Endodermal cell (in vitro differentiated cells): ENCODE measurements at regions not wholly inside any gene's neighbourhood (a gene's known extent, or its start where the extent isn't known, plus 50 kb on each side); places are given as distances from the start of the nearest gene placed in this dataset.

Experiments
- DNase-seq: peaks from one replicate; pipeline ENCODE4 v3.0.0-alpha.2; 2017
- H3K27ac ChIP-seq: 2 replicates; pipeline ENCODE4 v1.5.1; 2013; ENCODE audit warnings: mild to moderate bottlenecking, low read depth, low read length, moderate library complexity
- H3K27me3 ChIP-seq: 2 replicates; pipeline ENCODE4 v1.6.1; 2013; ENCODE audit warnings: mild to moderate bottlenecking, low read length, moderate library complexity; ENCODE audit not compliant: insufficient read depth, control insufficient read depth, poor library complexity, severe bottlenecking
- H3K36me3 ChIP-seq: 2 replicates; pipeline ENCODE4 v1.7.0; 2013; ENCODE audit warnings: mild to moderate bottlenecking, low read length, moderate library complexity; ENCODE audit not compliant: control insufficient read depth, insufficient read depth
- H3K4me1 ChIP-seq: one replicate; pipeline ENCODE4 v1.7.0; 2013; ENCODE audit warnings: low read length; ENCODE audit not compliant: control insufficient read depth, insufficient read depth
- H3K4me3 ChIP-seq: 2 replicates; pipeline ENCODE4 v1.5.1; 2013; ENCODE audit warnings: mild to moderate bottlenecking, low read length, moderate library complexity
- H3K9ac ChIP-seq: 2 replicates; pipeline ENCODE4 v1.6.1; 2013; ENCODE audit warnings: mild to moderate bottlenecking, low read length, moderate library complexity; ENCODE audit not compliant: poor library complexity, severe bottlenecking; ENCODE audit errors: extremely low read depth
- H3K9me3 ChIP-seq: 2 replicates; pipeline ENCODE4 v1.6.1; 2013; ENCODE audit warnings: mild to moderate bottlenecking, low read length, moderate library complexity; ENCODE audit not compliant: control insufficient read depth
- H3K27ac Mint-ChIP-seq: 2 replicates; pipeline ENCODE4 v1.8.0; 2020; ENCODE audit warnings: mixed read lengths
- H3K27me3 Mint-ChIP-seq: 2 replicates; pipeline ENCODE4 v1.8.0; 2021; ENCODE audit warnings: mild to moderate bottlenecking, mixed read lengths; ENCODE audit not compliant: insufficient read depth
- H3K36me3 Mint-ChIP-seq: 2 replicates; pipeline ENCODE4 v1.8.0; 2020; ENCODE audit warnings: low read depth, mixed read lengths
- H3K4me1 Mint-ChIP-seq: 2 replicates; pipeline ENCODE4 v1.8.0; 2020; ENCODE audit warnings: mixed read lengths
- H3K4me3 Mint-ChIP-seq: 2 replicates; pipeline ENCODE4 v1.8.0; 2020; ENCODE audit warnings: mild to moderate bottlenecking, moderate library complexity, mixed read lengths
- H3K9me3 Mint-ChIP-seq: 2 replicates; pipeline ENCODE4 v1.8.0; 2020; ENCODE audit warnings: mild to moderate bottlenecking, mixed read lengths
- WGBS, 2 experiments: methylation state at CpG; one replicate each; pipeline versions ENCODE4 v1.1.5 to v1.1.7; 2013; ENCODE audit warnings: missing lambda C conversion rate in 2 of 2, mixed read lengths in 1 of 2; ENCODE audit not compliant: insufficient coverage in 1 of 2, insufficient read length in 1 of 2; 5-methylcytosine and 5-hydroxymethylcytosine counted together
- TF ChIP-seq, protein P1 (sequence below): fragments of 200-600 bp; sonication (generic); conservative IDR thresholded peaks from 2 replicates; pipeline ENCODE4 v1.5.0; 2021; ENCODE audit warnings: antibody characterized with exemption, mild to moderate bottlenecking

DNA sequence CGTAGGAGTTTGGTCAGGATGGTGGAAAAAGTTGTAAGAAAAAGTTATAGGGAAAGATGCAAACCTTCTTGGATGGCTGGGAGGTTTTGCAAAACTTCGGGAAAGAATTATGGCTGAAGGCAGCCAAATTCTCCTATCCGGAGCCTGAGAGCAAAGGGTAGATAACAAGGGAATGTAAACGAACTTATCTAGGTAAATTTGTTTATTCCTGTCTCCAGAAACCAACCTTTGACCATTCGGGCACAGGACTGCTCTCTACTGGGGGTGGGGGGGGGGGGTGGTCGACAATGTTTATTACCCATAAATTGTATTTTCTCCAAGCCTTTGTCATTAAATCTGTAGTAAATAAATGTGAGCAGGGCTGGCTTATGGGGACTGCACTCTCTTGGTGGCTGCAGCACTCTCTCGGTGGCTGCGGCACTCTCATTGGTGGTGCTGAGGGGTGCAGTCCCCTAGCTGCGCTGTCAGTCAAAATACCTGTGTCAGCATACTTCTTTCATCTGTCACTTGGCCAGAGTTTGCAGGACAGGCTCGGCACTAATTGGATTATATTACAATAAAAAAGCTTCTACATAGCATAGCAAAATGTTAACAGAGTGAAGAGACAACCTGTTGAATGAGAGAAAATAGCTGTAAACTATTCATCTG, 827.8 kb downstream of the SH3BGRL start:
- Histone ChIP-seq H3K9me3 (peaks cover 18% of the 10 kb centered on the region), H3K4me1 (no peaks in the 10 kb centered on the region), H3K27me3 (no peaks in the 10 kb centered on the region), H3K27ac (no peak overlapping the region), H3K36me3 (no peaks in the 10 kb centered on the region), H3K9ac (no peak overlapping the region), H3K4me3 (no peak overlapping the region)
- no peak overlapping the region for H3K4me3 Mint-ChIP-seq
- DNase-seq, result no peak
- WGBS, 2 experiments, result 80 to 94% methylated on average over 3 to 7 of the region's 10 CpGs
- H3K4me1 Mint-ChIP-seq, result no peaks in the 10 kb centered on the region
- H3K27me3 Mint-ChIP-seq, result no peaks in the 10 kb centered on the region
- no peak overlapping the region for H3K27ac Mint-ChIP-seq
- peaks cover 2% of the 10 kb centered on the region for H3K36me3 Mint-ChIP-seq
- TF ChIP-seq, protein P1, sequence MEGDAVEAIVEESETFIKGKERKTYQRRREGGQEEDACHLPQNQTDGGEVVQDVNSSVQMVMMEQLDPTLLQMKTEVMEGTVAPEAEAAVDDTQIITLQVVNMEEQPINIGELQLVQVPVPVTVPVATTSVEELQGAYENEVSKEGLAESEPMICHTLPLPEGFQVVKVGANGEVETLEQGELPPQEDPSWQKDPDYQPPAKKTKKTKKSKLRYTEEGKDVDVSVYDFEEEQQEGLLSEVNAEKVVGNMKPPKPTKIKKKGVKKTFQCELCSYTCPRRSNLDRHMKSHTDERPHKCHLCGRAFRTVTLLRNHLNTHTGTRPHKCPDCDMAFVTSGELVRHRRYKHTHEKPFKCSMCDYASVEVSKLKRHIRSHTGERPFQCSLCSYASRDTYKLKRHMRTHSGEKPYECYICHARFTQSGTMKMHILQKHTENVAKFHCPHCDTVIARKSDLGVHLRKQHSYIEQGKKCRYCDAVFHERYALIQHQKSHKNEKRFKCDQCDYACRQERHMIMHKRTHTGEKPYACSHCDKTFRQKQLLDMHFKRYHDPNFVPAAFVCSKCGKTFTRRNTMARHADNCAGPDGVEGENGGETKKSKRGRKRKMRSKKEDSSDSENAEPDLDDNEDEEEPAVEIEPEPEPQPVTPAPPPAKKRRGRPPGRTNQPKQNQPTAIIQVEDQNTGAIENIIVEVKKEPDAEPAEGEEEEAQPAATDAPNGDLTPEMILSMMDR, result no peak
- peaks cover 87% of the 10 kb centered on the region for H3K9me3 Mint-ChIP-seq

DNA sequence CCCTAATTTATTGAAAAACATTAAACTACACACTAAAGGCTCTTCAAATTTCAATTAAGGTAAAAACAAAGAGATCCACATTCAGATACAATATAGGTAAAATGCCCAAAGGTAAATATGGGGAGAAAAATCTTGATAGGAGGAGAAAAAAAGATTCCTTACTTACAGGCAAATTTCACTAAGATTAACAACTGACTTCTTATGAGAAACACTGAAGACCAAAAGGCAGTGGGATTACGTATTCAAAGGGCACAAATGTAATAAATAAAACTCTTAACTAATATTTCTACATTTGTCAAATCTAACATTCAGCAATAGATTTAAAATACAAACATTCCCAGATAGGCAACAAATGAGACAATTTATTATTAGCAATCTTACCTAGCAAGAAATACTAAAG, 829.3 kb downstream of the SH3BGRL start:
- no peaks in the 10 kb centered on the region for H3K27me3 ChIP-seq
- H3K4me3 ChIP-seq, result no peak overlapping the region
- peaks cover 13% of the 10 kb centered on the region for H3K9me3 ChIP-seq
- H3K9ac ChIP-seq, result no peak overlapping the region
- no peaks in the 10 kb centered on the region for H3K4me1 ChIP-seq
- Mint-ChIP-seq H3K27ac (no peak overlapping the region), H3K4me3 (no peak overlapping the region), H3K9me3 (peaks cover 91% of the 10 kb centered on the region), H3K27me3 (no peaks in the 10 kb centered on the region), H3K4me1 (no peaks in the 10 kb centered on the region), H3K36me3 (peaks cover 2% of the 10 kb centered on the region)
- 78% methylated on average over 1 of the region's 1 CpG; no CpG with 5 or more reads in 1 of the 2 experiments for WGBS, 2 experiments
- no peaks in the 10 kb centered on the region for H3K36me3 ChIP-seq
- TF ChIP-seq, protein P1, result no peak
- no peak overlapping the region for H3K27ac ChIP-seq
- no peak for DNase-seq

DNA sequence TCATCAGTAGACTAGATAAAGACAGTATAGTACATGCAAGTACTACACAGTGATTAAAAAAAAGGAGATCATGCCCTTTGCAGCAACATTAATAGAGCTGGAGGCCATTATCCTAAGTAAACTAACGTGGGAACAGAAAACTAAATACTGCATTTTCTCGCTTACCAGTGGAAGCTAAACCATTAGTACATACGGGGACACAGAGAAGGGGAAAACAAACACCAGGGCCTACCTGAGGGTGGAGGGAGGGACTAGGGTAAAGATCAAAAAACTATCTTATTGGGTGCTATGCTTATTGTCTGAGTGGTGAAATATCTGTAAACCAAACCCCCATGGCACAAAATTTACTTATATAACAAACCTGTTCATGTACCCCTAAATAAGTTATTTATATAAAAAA, 836.9 kb downstream of the SH3BGRL start:
- H3K9ac ChIP-seq, result no peak overlapping the region
- TF ChIP-seq, protein P1, result no peak
- H3K36me3 Mint-ChIP-seq, result peaks cover 2% of the 10 kb centered on the region
- H3K27me3 Mint-ChIP-seq, result no peaks in the 10 kb centered on the region
- H3K4me1 Mint-ChIP-seq, result no peaks in the 10 kb centered on the region
- no peaks in the 10 kb centered on the region for H3K9me3 ChIP-seq
- 78% methylated on average over 3 of the region's 3 CpGs; no CpG with 5 or more reads in 1 of the 2 experiments for WGBS, 2 experiments
- no peak overlapping the region for H3K27ac ChIP-seq
- H3K4me1 ChIP-seq, result no peaks in the 10 kb centered on the region
- no peak overlapping the region for H3K27ac Mint-ChIP-seq
- DNase-seq, result no peak
- no peak overlapping the region for H3K4me3 Mint-ChIP-seq
- no peak overlapping the region for H3K4me3 ChIP-seq
- peaks cover 73% of the 10 kb centered on the region for H3K9me3 Mint-ChIP-seq
- no peaks in the 10 kb centered on the region for H3K27me3 ChIP-seq
- H3K36me3 ChIP-seq, result no peaks in the 10 kb centered on the region
